Urinary bladder (tissue), 3 donors: ENCODE measurements at regions not wholly inside any gene's neighbourhood (a gene's known extent, or its start where the extent isn't known, plus 50 kb on each side); places are given as distances from the start of the nearest gene placed in this dataset.

Experiments used
- DNase-seq: peaks from one replicate; pipeline ENCODE4 v3.0.0-alpha.2; 2015; ENCODE audit errors: extremely low spot score
- H3K27ac ChIP-seq: one replicate; pipeline ENCODE4 v1.5.1; 2013; ENCODE audit warnings: low read depth, mild to moderate bottlenecking, moderate library complexity
- H3K36me3 ChIP-seq: one replicate; pipeline ENCODE4 v1.6.1; 2013; ENCODE audit warnings: mild to moderate bottlenecking, moderate library complexity; ENCODE audit not compliant: insufficient read depth
- H3K4me1 ChIP-seq: one replicate; pipeline ENCODE4 v1.6.1; 2013; ENCODE audit warnings: mild to moderate bottlenecking, moderate library complexity; ENCODE audit not compliant: insufficient read depth
- H3K4me3 ChIP-seq: one replicate; pipeline ENCODE4 v1.5.1; 2013; ENCODE audit warnings: low read depth, low read length
- WGBS: extraction: QIAGEN DNeasy Blood & Tissue Kit; methylation state at CpG from one replicate; pipeline ENCODE4 v1.1.7; 2013; 5-methylcytosine and 5-hydroxymethylcytosine counted together
- donor health status: healthy with polysubstance abuse.
- donor health status: healthy.

- no peak for DNase-seq
- Histone ChIP-seq H3K4me1 (no peaks in the 10 kb centered on the region), H3K27ac (no peak overlapping the region), H3K4me3 (no peak overlapping the region), H3K36me3 (no peaks in the 10 kb centered on the region)
- WGBS = 77% methylated on average over 3 of the region's 3 CpGs
Observed at GRCh38 chrX:36575670-36576069, 432.5 kb upstream of the FAM47C start.

- WGBS = 76% methylated on average over 2 of the region's 2 CpGs
- DNase-seq = no peak
- Histone ChIP-seq H3K27ac (no peak overlapping the region), H3K36me3 (no peaks in the 10 kb centered on the region), H3K4me1 (no peaks in the 10 kb centered on the region), H3K4me3 (no peak overlapping the region)
Observed at GRCh38 chrX:36577006-36577405, 431.2 kb upstream of the FAM47C start.

- H3K4me3 ChIP-seq = no peak overlapping the region
- H3K4me1 ChIP-seq = no peaks in the 10 kb centered on the region
- no peak for DNase-seq
- WGBS = 42% methylated on average over 4 of the region's 4 CpGs
- H3K36me3 ChIP-seq = no peaks in the 10 kb centered on the region
- no peak overlapping the region for H3K27ac ChIP-seq
Observed at GRCh38 chrX:36581030-36581429, 427.1 kb upstream of the FAM47C start.

- no peak overlapping the region for H3K27ac ChIP-seq
- H3K36me3 ChIP-seq = no peaks in the 10 kb centered on the region
- no peaks in the 10 kb centered on the region for H3K4me1 ChIP-seq
- WGBS = 92% methylated on average over 6 of the region's 6 CpGs
- no peak for DNase-seq
- H3K4me3 ChIP-seq = no peak overlapping the region
Observed at GRCh38 chrX:36583674-36584073, 424.5 kb upstream of the FAM47C start.

- no peak overlapping the region for H3K4me3 ChIP-seq
- no peak overlapping the region for H3K27ac ChIP-seq
- WGBS = 54% methylated on average over 4 of the region's 4 CpGs
- no peaks in the 10 kb centered on the region for H3K36me3 ChIP-seq
- no peaks in the 10 kb centered on the region for H3K4me1 ChIP-seq
- DNase-seq = no peak
Observed at GRCh38 chrX:36609616-36610585, 398.3 kb upstream of the FAM47C start.

- no peak for DNase-seq
- H3K27ac ChIP-seq = no peak overlapping the region
- no peaks in the 10 kb centered on the region for H3K36me3 ChIP-seq
- H3K4me3 ChIP-seq = no peak overlapping the region
- H3K4me1 ChIP-seq = no peaks in the 10 kb centered on the region
- 66% methylated on average over 2 of the region's 2 CpGs for WGBS
Observed at GRCh38 chrX:36626898-36627297, 381.3 kb upstream of the FAM47C start.

GRCh38 chrX:36640232-36640631 is 367.9 kb upstream of the FAM47C start:
- H3K4me1 ChIP-seq = no peaks in the 10 kb centered on the region
- H3K27ac ChIP-seq = no peak overlapping the region
- H3K4me3 ChIP-seq = no peak overlapping the region
- DNase-seq = no peak
- no peaks in the 10 kb centered on the region for H3K36me3 ChIP-seq
- 80% methylated on average over 4 of the region's 4 CpGs for WGBS

GRCh38 chrX:36642052-36642451 is 366.1 kb upstream of the FAM47C start:
- Histone ChIP-seq H3K36me3 (no peaks in the 10 kb centered on the region), H3K4me3 (no peak overlapping the region), H3K4me1 (no peaks in the 10 kb centered on the region), H3K27ac (no peak overlapping the region)
- WGBS = 67% methylated on average over 3 of the region's 3 CpGs
- no peak for DNase-seq

- H3K27ac ChIP-seq = no peak overlapping the region
- DNase-seq = no peak
- WGBS = 75% methylated on average over 3 of the region's 3 CpGs
- H3K4me3 ChIP-seq = no peak overlapping the region
- no peaks in the 10 kb centered on the region for H3K36me3 ChIP-seq
- H3K4me1 ChIP-seq = no peaks in the 10 kb centered on the region
Observed at GRCh38 chrX:36650622-36651021, 357.5 kb upstream of the FAM47C start.

- no peaks in the 10 kb centered on the region for H3K36me3 ChIP-seq
- H3K4me3 ChIP-seq = no peak overlapping the region
- no peaks in the 10 kb centered on the region for H3K4me1 ChIP-seq
- DNase-seq = no peak
- WGBS = 76% methylated on average over 1 of the region's 1 CpG
- H3K27ac ChIP-seq = no peak overlapping the region
Observed at GRCh38 chrX:36683507-36683906, 324.7 kb upstream of the FAM47C start.

- no peaks in the 10 kb centered on the region for H3K36me3 ChIP-seq
- DNase-seq = no peak
- no peak overlapping the region for H3K4me3 ChIP-seq
- H3K27ac ChIP-seq = no peak overlapping the region
- H3K4me1 ChIP-seq = no peaks in the 10 kb centered on the region
Observed at GRCh38 chrX:36684053-36684452, 324.1 kb upstream of the FAM47C start.

- no peak overlapping the region for H3K4me3 ChIP-seq
- H3K27ac ChIP-seq = no peak overlapping the region
- DNase-seq = no peak
- WGBS = 85% methylated on average over 3 of the region's 3 CpGs
- no peaks in the 10 kb centered on the region for H3K4me1 ChIP-seq
- no peaks in the 10 kb centered on the region for H3K36me3 ChIP-seq
Observed at GRCh38 chrX:36721990-36722389, 286.2 kb upstream of the FAM47C start.

GRCh38 chrX:36753602-36754001 is 254.6 kb upstream of the FAM47C start:
- H3K27ac ChIP-seq = no peak overlapping the region
- no peak for DNase-seq
- H3K4me1 ChIP-seq = no peaks in the 10 kb centered on the region
- no peak overlapping the region for H3K4me3 ChIP-seq
- H3K36me3 ChIP-seq = no peaks in the 10 kb centered on the region
- 78% methylated on average over 2 of the region's 2 CpGs for WGBS

GRCh38 chrX:36787752-36788151 is 220.4 kb upstream of the FAM47C start:
- H3K4me1 ChIP-seq = no peaks in the 10 kb centered on the region
- 80% methylated on average over 2 of the region's 2 CpGs for WGBS
- H3K27ac ChIP-seq = no peak overlapping the region
- no peaks in the 10 kb centered on the region for H3K36me3 ChIP-seq
- no peak for DNase-seq
- no peak overlapping the region for H3K4me3 ChIP-seq
